NOMO-1 treated with DMSO at 0.1 percent for 48 hours (cell line): ENCODE measurements at regions not wholly inside any gene's neighbourhood (a gene's known extent, or its start where the extent isn't known, plus 50 kb on each side); places are given as distances from the start of the nearest gene placed in this dataset.
"Not testable (repeated sequence)": the region's sequence is repeated elsewhere in the genome, so short reads cannot be mapped to it uniquely, and the experiment has no call there.

ENCODE experiments used
- DNase-seq: peaks from one replicate; lab custom pipeline; 2025; ENCODE audit not compliant: unreplicated experiment; lab: John Stamatoyannopoulos, UW

- DNase-seq: no peak
Observed at GRCh38 chr3:161599697-161600096, 103.1 kb downstream of the OTOL1 start.

DNA sequence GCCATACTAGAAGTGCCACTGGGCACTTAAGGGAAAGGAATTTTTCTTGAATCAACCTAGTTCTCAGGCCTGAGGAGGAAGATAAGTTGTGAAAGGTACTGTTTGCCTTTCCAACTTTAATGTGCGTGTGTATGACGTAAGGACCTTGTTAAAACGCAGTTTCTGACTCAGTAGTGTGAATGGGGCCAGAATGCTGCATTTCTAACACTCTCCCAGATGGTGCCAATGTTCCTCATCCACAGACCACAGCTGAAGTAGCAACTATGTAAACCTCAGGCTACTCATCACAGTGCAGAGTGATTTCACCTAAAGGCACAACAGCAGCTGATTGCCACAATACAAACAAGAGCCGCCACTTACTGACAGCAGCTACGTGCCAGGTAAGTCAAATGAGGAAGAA, 103.6 kb downstream of the OTOL1 start:
- no peak for DNase-seq

DNA sequence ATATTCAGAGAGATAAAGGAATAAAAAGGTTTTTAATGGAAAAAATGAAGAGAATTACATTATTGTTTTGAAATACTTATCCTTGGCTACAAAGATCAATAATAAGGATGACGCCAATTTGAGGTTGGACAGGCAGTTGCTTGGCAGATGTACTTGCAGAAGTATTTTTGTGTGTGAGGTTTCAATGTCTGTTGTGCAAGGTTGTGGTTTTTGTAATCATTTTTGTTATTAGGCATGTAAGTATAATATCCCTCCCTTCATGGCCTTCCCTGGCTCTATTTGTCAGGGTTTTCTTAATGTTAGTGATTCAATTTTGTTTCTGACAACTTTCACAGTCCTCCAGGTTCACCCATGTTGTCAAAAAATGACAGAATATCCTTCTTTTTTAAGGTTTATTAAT, 105.9 kb downstream of the OTOL1 start:
- no peak for DNase-seq

DNA sequence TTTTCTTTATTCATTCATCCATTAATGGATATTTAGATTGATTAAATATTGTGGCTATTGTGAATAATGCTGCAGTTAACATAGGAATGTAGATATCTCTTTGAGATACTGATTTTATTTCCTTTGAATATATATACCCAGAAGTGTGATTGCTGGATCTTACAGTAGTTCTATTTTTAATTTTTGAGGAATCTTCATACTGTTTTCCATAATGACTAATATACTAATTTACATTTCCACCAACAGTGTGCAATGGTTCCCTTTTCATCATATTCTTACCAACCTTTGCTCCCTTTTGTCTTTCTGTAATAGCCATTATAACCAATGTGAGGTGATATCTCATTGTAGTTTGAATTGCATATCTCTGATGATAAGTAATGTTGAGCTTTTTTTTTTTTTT, 106.3 kb downstream of the OTOL1 start:
- no peak for DNase-seq

DNA sequence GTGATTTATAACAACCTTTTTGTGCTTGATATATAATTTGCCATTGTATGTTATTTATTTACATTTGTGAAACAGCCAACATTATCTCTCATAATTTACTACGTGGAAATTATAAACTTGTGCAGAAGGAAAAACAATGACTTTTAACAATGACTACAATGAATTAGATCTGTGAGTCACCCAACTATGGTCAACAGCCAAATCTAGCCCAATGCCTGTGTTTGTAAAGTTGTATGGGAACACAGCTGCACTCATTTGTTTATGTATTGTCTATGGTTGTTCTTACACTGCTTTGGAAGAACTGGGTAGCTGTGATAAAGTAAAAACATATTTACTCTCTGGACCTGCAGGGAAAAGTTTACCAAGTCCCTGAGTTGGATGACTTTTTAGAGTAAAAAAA, 110.4 kb downstream of the OTOL1 start:
- DNase-seq: no peak

- DNase-seq: no peak
Observed at GRCh38 chr3:161619351-161619750, 122.7 kb downstream of the OTOL1 start.

DNA sequence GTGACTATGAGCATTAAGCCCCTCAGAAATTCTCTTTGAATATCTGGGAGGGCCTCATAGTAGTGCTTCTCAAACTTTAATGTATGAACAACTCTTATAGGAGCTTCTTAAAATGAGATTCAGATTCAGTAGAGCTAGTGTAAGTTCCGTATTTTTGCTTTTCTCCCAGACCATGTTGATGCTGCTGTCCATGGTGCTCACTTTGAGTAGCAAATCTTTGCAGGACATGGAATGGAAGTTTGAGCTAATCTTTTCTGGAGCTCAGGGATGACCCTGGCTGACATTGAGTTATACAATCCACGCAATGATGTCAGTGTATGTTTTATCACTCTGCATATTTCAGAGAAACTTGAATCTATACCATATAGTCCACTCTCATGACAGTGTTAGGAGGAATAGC, 134.2 kb downstream of the OTOL1 start:
- no peak for DNase-seq

- DNase-seq: no peak
Observed at GRCh38 chr3:161631536-161631935, 134.9 kb downstream of the OTOL1 start.

DNA sequence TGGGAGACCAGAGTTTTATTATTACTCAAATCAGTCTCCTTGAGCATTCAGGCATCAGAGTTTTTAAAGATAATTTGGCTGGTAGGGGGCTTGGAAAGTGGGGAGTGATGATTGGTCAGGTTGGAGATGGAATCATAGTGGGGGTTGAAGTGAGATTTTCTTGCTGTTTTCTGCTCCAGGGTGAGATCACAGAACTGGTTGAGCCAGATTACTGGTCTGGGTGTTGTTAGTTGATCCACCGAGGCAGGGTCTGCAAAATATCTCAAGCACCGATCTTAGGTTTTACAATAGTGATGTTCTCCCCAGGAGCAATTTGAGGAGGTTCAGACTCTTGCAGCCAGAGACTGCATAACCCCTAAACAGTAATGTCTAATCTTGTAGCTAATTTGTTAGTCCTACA, 141.0 kb downstream of the OTOL1 start:
- no peak for DNase-seq

DNA sequence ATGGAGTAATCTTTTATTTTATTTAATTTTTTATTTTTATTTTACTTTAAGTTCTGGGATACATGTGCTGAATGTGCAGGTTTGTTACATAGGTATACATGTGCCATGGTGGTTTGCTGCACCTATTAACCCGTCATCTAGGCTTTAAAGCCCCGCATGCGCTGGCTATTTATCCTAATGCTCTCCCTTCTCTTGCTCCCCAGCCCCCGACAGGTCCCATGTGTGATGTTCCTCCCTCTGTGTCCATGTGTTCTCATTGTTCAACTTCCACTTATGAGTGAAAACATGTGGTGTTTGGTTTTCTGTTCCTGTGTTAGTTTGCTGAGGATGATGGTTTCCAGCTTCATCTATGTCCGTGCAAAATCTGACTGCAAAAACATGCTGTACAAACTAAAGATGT, 142.5 kb downstream of the OTOL1 start:
- DNase-seq: not testable (repeated sequence)

GRCh38 chr3:161640181-161640580, 143.6 kb downstream of the OTOL1 start:
- DNase-seq: no peak

DNA sequence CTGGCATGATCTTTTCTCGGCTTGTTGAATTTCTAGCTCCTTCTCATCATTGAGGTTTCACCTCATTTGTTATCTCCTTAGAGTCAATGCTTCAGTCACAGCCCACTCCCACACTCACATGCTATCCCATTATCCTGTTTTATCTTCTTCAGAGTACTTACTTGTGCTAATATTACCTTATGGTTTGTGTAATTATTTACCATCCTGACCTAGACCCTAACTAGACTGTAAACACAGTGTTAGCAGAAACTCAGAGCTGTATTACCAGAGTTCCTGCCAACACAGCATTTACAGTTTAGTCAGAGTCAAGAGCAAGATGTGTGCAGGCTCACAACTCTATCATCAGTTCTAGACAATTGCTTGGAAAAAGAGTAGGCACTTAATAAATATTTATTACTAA, 144.7 kb downstream of the OTOL1 start:
- DNase-seq: no peak

DNA sequence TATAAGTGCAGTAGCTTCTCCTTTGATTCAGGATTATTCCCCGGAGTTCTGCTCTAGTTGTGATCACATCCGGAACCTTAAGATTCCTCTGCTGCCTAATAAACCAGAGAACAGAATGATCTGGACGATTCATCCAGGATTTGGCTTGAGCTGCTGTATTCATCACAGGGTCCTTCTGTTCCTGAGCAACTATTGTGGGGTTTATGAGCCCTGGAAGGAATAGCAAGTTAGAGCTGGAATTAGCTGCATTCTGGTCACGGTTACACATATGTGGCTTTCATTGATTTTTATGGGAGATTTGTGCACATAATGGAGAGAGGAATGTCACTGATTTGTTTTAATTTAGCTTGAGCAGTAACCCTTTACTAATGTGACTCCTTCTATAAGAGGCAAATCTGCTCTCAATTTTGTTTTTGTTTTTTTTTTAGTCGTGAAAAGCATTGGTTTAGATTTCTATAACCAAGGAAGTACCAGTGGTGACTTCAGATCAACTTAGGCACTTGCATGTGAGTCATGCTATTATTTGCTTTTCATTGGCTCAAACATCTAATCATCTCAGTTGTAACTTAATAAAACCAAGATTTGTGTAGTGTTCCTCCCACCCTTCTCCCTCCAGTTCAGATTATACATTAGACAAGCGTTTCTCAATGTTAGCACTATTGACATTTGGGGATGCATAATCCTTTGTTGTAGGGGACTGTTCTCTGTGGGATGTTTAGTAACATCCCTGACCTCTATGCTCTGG, 148.5 kb downstream of the OTOL1 start:
- no peak for DNase-seq

- no peak for DNase-seq
Observed at GRCh38 chr3:161647936-161648470, 151.4 kb downstream of the OTOL1 start.

DNA sequence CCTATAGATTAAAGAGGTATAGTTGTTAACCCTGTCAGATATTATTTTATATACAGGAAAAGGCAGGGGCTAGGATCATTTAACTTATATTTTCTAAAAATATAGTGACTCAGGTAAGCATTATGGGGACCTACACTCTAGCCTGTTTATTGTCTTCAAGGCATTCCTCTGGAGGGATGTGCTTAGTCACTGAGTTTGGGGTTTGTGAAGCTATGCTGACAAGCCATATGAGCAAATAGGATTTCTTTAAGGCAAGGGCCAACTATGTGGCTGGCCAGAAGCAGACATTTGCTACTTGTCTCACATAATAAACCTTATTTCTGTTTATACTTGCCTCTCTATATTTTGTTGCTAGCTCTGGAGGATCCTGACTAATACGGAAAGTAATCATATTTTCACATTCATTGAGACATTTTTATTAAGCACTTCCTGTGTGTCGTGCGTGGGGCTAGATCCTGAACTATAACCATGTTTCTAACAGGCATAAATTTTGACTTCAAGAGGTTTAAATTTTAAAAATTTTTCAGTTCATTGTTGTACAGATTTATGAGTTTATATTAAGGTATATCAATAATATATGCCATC, 153.4 kb downstream of the OTOL1 start:
- DNase-seq: no peak

GRCh38 chr3:161657786-161658185, 161.2 kb downstream of the OTOL1 start:
- DNase-seq: no peak

DNA sequence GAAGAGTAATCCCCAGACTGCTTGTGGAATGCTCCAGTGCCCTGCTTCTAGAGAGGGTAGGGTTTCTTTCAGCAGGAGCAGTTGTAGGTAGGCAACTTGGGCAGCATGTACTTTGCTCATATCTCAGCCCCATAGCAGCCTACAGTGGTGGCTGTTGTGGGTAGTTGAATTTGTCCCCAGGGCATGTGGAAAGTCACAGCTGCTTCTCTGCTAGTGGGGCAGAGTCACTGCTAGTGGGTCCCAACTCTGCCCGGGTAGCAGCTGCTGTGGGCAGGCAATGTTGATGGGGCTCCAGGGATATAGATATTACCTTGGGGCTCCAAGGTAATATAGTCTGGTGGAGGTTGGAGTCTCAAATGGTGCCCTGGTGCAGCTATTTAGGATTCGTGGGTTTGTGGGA, 174.5 kb downstream of the OTOL1 start:
- DNase-seq: no peak

DNA sequence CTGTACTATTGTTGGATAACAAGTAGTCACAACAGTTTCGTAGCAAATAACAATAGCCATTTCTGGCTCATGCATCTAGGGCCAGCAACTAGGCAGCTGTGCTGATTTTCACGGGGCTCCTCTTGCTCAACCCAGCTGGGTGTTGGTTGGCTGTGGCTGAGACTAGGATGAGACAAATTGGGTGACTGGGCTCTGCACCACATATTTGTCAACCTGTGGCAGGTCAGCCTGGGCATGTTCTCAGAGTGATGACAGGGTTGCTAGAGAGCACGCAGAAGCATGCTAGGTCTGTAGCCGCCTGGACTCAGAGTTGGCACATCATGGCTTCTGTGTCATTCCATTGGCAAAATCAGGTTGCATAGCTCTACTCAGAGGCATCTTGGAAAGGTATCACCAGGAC, 175.9 kb downstream of the OTOL1 start:
- DNase-seq: no peak

- no peak for DNase-seq
Observed at GRCh38 chr3:161673866-161674265, 177.3 kb downstream of the OTOL1 start.

- no peak for DNase-seq
Observed at GRCh38 chr3:161674402-161674801, 177.8 kb downstream of the OTOL1 start.

DNA sequence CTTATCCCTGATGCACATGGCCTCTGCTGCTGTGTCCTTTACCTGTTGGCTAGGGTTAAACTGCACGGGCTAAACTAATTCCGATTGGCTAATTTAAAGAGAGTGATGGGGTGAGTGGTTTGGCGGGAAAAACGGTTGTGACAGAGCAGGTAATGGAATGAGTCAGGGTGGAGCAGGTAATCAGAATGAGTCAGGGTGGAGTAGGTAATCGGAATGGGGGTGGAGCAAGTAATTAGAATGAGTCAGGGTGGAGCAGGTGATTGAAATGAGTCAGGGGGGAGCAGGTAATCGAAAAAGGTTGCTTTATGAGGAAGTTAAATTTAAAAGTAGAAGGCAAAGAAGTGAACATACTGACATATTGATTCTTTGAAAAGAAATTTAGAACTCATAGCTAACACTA, 185.2 kb downstream of the OTOL1 start:
- DNase-seq: not testable (repeated sequence)

GRCh38 chr3:161682715-161683114, 186.1 kb downstream of the OTOL1 start:
- no peak for DNase-seq
